ENCODE measurements at regions not wholly inside any gene's neighbourhood (a gene's known extent, or its start where the extent isn't known, plus 50 kb on each side); places are given as distances from the start of the nearest gene placed in this dataset.

DNA sequence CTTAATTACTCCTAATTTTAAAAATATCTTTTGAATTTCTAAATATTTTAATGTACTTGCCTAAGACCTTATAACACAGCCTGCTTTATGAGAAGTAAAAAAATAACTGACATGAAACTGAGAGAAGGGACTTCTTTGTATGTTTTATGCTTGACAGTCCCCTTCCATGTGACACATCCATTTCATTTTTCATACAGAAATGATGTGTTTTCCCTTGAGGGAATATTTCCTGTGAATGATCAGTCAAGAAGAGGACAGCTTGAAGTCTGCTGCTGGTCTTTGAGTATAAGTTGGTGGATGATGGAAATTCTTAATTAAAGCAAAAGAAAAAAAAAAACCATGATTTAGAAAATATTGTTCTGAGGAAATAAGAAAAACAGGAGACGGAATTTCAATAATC lies 230.4 kb upstream of the KLHL1 start:
- dilution Hi-C loops (cut with MboI; ENCODE audit: extremely low pct_ligation_motif_present, low sequenced_read_pairs), result no loop called here
- Histone ChIP-seq H3K4me1 (ENCODE audit: control insufficient read depth, extremely low read depth, insufficient read depth, low read length) (no peaks in the 10 kb centered on the region), H3K9me3 (ENCODE audit: control insufficient read depth, low read depth, low read length) (no peaks in the 10 kb centered on the region), H3K79me2 (ENCODE audit: control insufficient read depth, insufficient read depth, low read length) (no peaks in the 10 kb centered on the region), H3K9me1 (ENCODE audit: control insufficient read depth, extremely low read depth, insufficient read depth, low read length) (no peaks in the 10 kb centered on the region), H3K27ac (ENCODE audit: control insufficient read depth, insufficient read depth, low read length) (no peak overlapping the region), H2AFZ (ENCODE audit: control insufficient read depth, low read length) (no peak overlapping the region), H3K4me2 (ENCODE audit: control insufficient read depth, extremely low read depth, insufficient read depth, low read depth, low read length) (no peak overlapping the region), H4K20me1 (ENCODE audit: control insufficient read depth, extremely low read depth, insufficient read depth, low read length) (no peaks in the 10 kb centered on the region), H3K27me3 (ENCODE audit: control insufficient read depth, extremely low read depth, insufficient read depth, low read length) (no peaks in the 10 kb centered on the region), H3K36me3 (ENCODE audit: control insufficient read depth in 2 of 2, extremely low read depth in 1 of 2, insufficient read depth in 2 of 2, low read length in 2 of 2) (no peaks in the 10 kb centered on the region), H3K4me3 (ENCODE audit: control insufficient read depth in 2 of 3, extremely low read depth in 1 of 3, insufficient read depth in 2 of 3, low read depth in 1 of 3, low read length in 3 of 3) (no peak overlapping the region), H3K9ac (ENCODE audit: control insufficient read depth, extremely low read depth, insufficient read depth, low read length) (no peak overlapping the region)
- DNase-seq (ENCODE audit: low read depth, low spot score) (no peak), FAIRE-seq (no peak)
- TF ChIP-seq, protein P1, sequence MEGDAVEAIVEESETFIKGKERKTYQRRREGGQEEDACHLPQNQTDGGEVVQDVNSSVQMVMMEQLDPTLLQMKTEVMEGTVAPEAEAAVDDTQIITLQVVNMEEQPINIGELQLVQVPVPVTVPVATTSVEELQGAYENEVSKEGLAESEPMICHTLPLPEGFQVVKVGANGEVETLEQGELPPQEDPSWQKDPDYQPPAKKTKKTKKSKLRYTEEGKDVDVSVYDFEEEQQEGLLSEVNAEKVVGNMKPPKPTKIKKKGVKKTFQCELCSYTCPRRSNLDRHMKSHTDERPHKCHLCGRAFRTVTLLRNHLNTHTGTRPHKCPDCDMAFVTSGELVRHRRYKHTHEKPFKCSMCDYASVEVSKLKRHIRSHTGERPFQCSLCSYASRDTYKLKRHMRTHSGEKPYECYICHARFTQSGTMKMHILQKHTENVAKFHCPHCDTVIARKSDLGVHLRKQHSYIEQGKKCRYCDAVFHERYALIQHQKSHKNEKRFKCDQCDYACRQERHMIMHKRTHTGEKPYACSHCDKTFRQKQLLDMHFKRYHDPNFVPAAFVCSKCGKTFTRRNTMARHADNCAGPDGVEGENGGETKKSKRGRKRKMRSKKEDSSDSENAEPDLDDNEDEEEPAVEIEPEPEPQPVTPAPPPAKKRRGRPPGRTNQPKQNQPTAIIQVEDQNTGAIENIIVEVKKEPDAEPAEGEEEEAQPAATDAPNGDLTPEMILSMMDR (optimal IDR thresholded peaks at IDR 0.05 in 1 of 3, IDR thresholded peaks at IDR 0.05 in 1 of 3, conservative IDR thresholded peaks at IDR 0.05 in 1 of 3; ENCODE audit: extremely low read depth in 1 of 3, insufficient read depth in 2 of 3, low read length in 3 of 3), result no peak
- TF ChIP-seq EZH2 (IDR thresholded peaks at IDR 0.05; ENCODE audit: low read length), result no peak

DNA sequence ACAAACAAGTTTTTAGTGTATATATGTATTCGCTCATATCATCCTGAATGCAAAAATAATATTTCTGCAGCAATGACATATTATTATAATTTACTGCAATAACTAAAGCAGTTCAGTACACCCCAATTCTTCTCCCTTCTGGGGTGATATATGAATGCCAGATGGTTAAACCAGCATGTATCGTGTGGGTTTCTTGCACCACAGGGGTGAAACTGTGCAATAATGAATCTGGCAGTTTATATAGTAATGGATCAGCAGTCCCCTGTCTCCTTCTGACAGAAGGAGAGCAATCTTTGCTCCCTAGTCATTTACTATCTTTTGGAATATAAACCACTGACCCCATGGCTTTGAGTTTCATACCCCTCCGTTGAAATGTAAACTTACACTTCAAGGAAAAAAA lies 228.6 kb upstream of the KLHL1 start:
- dilution Hi-C loops (cut with MboI; ENCODE audit: extremely low pct_ligation_motif_present, low sequenced_read_pairs), result no loop called here
- TF ChIP-seq EZH2 (IDR thresholded peaks at IDR 0.05; ENCODE audit: low read length), result no peak
- TF ChIP-seq, protein P1 (optimal IDR thresholded peaks at IDR 0.05 in 1 of 3, IDR thresholded peaks at IDR 0.05 in 1 of 3, conservative IDR thresholded peaks at IDR 0.05 in 1 of 3; ENCODE audit: extremely low read depth in 1 of 3, insufficient read depth in 2 of 3, low read length in 3 of 3), result no peak
- Histone ChIP-seq H4K20me1 (ENCODE audit: control insufficient read depth, extremely low read depth, insufficient read depth, low read length) (no peaks in the 10 kb centered on the region), H3K9me3 (ENCODE audit: control insufficient read depth, low read depth, low read length) (no peaks in the 10 kb centered on the region), H3K4me3 (ENCODE audit: control insufficient read depth in 2 of 3, extremely low read depth in 1 of 3, insufficient read depth in 2 of 3, low read depth in 1 of 3, low read length in 3 of 3) (no peak overlapping the region), H3K36me3 (ENCODE audit: control insufficient read depth in 2 of 2, extremely low read depth in 1 of 2, insufficient read depth in 2 of 2, low read length in 2 of 2) (no peaks in the 10 kb centered on the region), H3K27me3 (ENCODE audit: control insufficient read depth, extremely low read depth, insufficient read depth, low read length) (no peaks in the 10 kb centered on the region), H3K27ac (ENCODE audit: control insufficient read depth, insufficient read depth, low read length) (no peak overlapping the region), H3K9ac (ENCODE audit: control insufficient read depth, extremely low read depth, insufficient read depth, low read length) (no peak overlapping the region), H3K4me2 (ENCODE audit: control insufficient read depth, extremely low read depth, insufficient read depth, low read depth, low read length) (no peak overlapping the region), H3K4me1 (ENCODE audit: control insufficient read depth, extremely low read depth, insufficient read depth, low read length) (no peaks in the 10 kb centered on the region), H2AFZ (ENCODE audit: control insufficient read depth, low read length) (no peak overlapping the region), H3K79me2 (ENCODE audit: control insufficient read depth, insufficient read depth, low read length) (no peaks in the 10 kb centered on the region), H3K9me1 (ENCODE audit: control insufficient read depth, extremely low read depth, insufficient read depth, low read length) (no peaks in the 10 kb centered on the region)
- no peak for FAIRE-seq
- no peak for DNase-seq (ENCODE audit: low read depth, low spot score)
